ENCODE measurements at regions not wholly inside any gene's neighbourhood (a gene's known extent, or its start where the extent isn't known, plus 50 kb on each side); places are given as distances from the start of the nearest gene placed in this dataset.

- no peak overlapping the region for H3K4me3 ChIP-seq
- 74% methylated on average over 4 of the region's 4 CpGs for WGBS (ENCODE audit: low lambda C conversion rate, missing lambda C conversion rate)
- TF ChIP-seq EZH2 (IDR thresholded peaks at IDR 0.05; ENCODE audit: borderline replicate concordance) (no peak), CTCF (IDR thresholded peaks at IDR 0.05; ENCODE audit: poor library complexity) (no peak), EZH2phosphoT487 (IDR thresholded peaks at IDR 0.05; ENCODE audit: low read depth, severe bottlenecking, unreplicated experiment) (no peak)
- H3K36me3 ChIP-seq (replicated peaks; ENCODE audit: insufficient read depth, low read depth) = no peaks in the 10 kb centered on the region
- H4K20me1 ChIP-seq (ENCODE audit: insufficient read depth, poor library complexity, severe bottlenecking) = no peaks in the 10 kb centered on the region
- peaks cover 3% of the 10 kb centered on the region for H3K4me1 ChIP-seq (ENCODE audit: insufficient read depth)
- no peak overlapping the region for H3K4me2 ChIP-seq
- H3K9me2 ChIP-seq (replicated peaks; ENCODE audit: insufficient read depth) = no peaks in the 10 kb centered on the region
- no peaks in the 10 kb centered on the region for H3K9me3 ChIP-seq (ENCODE audit: low read depth)
- H2AFZ ChIP-seq = no peak overlapping the region
- H3K27me3 ChIP-seq = no peaks in the 10 kb centered on the region
- no peak for DNase-seq (ENCODE audit: low spot score)
- H3K79me2 ChIP-seq = no peaks in the 10 kb centered on the region
- no peak overlapping the region for H3K27ac ChIP-seq
Observed at GRCh38 chr4:102168580-102168979, 176.7 kb downstream of the SLC39A8 start.

DNA sequence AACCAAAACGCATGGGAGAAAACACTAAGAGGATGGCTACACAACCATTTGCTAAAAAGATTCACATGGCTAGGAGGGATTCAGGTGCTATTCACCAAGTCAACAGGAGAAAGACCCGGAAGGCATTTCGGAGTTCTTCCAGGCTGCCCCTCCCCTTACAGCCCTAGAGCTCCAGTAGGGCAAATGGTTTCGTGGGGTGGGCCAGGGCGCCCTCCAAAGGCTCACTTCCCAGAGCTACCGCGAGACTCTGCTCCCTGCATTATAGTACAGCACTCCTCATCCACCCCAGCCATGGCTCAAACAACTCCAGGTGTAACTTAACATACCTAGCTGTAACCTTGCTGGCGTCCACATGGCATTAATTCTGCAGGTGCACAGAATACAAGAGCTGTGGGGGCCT lies 179.7 kb downstream of the SLC39A8 start:
- 86% methylated on average over 8 of the region's 8 CpGs for WGBS (ENCODE audit: low lambda C conversion rate, missing lambda C conversion rate)
- Histone ChIP-seq H3K4me3 (no peak overlapping the region), H2AFZ (no peak overlapping the region), H3K9me3 (ENCODE audit: low read depth) (no peaks in the 10 kb centered on the region), H3K27ac (no peak overlapping the region), H3K36me3 (replicated peaks; ENCODE audit: insufficient read depth, low read depth) (no peaks in the 10 kb centered on the region), H3K4me2 (no peak overlapping the region), H3K27me3 (no peaks in the 10 kb centered on the region), H4K20me1 (ENCODE audit: insufficient read depth, poor library complexity, severe bottlenecking) (no peaks in the 10 kb centered on the region), H3K9me2 (replicated peaks; ENCODE audit: insufficient read depth) (no peaks in the 10 kb centered on the region), H3K79me2 (no peaks in the 10 kb centered on the region), H3K4me1 (ENCODE audit: insufficient read depth) (peaks cover 3% of the 10 kb centered on the region)
- TF ChIP-seq CTCF (IDR thresholded peaks at IDR 0.05; ENCODE audit: poor library complexity) = no peak
- TF ChIP-seq EZH2phosphoT487 (IDR thresholded peaks at IDR 0.05; ENCODE audit: low read depth, severe bottlenecking, unreplicated experiment) = no peak
- no peak for TF ChIP-seq EZH2 (IDR thresholded peaks at IDR 0.05; ENCODE audit: borderline replicate concordance)
- DNase-seq (ENCODE audit: low spot score) = no peak

GRCh38 chr4:102163404-102164140 lies 181.7 kb downstream of the SLC39A8 start:
- Histone ChIP-seq H4K20me1 (ENCODE audit: insufficient read depth, poor library complexity, severe bottlenecking) (no peaks in the 10 kb centered on the region), H3K9me2 (replicated peaks; ENCODE audit: insufficient read depth) (no peaks in the 10 kb centered on the region), H3K4me3 (no peak overlapping the region), H3K27me3 (no peaks in the 10 kb centered on the region), H3K27ac (no peak overlapping the region), H2AFZ (no peak overlapping the region), H3K4me1 (ENCODE audit: insufficient read depth) (no peaks in the 10 kb centered on the region), H3K9me3 (ENCODE audit: low read depth) (no peaks in the 10 kb centered on the region), H3K36me3 (replicated peaks; ENCODE audit: insufficient read depth, low read depth) (no peaks in the 10 kb centered on the region), H3K79me2 (no peaks in the 10 kb centered on the region), H3K4me2 (no peak overlapping the region)
- no peak for DNase-seq (ENCODE audit: low spot score)
- no peak for TF ChIP-seq EZH2 (IDR thresholded peaks at IDR 0.05; ENCODE audit: borderline replicate concordance)
- no peak for TF ChIP-seq CTCF (IDR thresholded peaks at IDR 0.05; ENCODE audit: poor library complexity)
- TF ChIP-seq EZH2phosphoT487 (IDR thresholded peaks at IDR 0.05; ENCODE audit: low read depth, severe bottlenecking, unreplicated experiment) = no peak
- WGBS (ENCODE audit: low lambda C conversion rate, missing lambda C conversion rate) = 30% methylated on average over 4 of the region's 4 CpGs
